PC-3 (cell line): ENCODE measurements at regions not wholly inside any gene's neighbourhood (a gene's known extent, or its start where the extent isn't known, plus 50 kb on each side); places are given as distances from the start of the nearest gene placed in this dataset.

Experiments used
- ATAC-seq: fragments of 200-7000 bp; cut with Tn5 transposase; 2 replicates; pipeline ENCODE4 v1.9.1; 2020; ENCODE audit warnings: mild to moderate bottlenecking, moderate library complexity
- BruUV-seq: library from RNA; stranded (reverse); fragments of 400-500 nt; replicated peaks from 2 replicates; lab custom pipeline; 2021; lab: Mats Ljungman, UMichigan
- CTCF ChIA-PET: fragments of 300-600 bp; sonication (Branson Sonifier 250); formaldehyde crosslinking; loops from one replicate; lab custom pipeline; 2022; ENCODE audit warnings: antibody characterized with exemption; lab: Charles Lee
- POLR2A ChIA-PET: fragments of 300-600 bp; sonication (Branson Sonifier 250); formaldehyde crosslinking; loops from one replicate; lab custom pipeline; 2022; ENCODE audit warnings: antibody characterized with exemption; ENCODE audit not compliant: unreplicated experiment; lab: Charles Lee
- DNase-seq: peaks from one replicate; pipeline ENCODE4 v3.0.0-alpha.2; 2015
- H2AFZ ChIP-seq: fragments of 300-600 bp; sonication (generic); 2 replicates; pipeline ENCODE4 v1.6.0; 2016; ENCODE audit warnings: antibody characterized with exemption, low read length
- H3F3A ChIP-seq: fragments of 300-600 bp; sonication (generic); one replicate; pipeline ENCODE4 v1.6.0; 2017; ENCODE audit warnings: antibody characterized with exemption, low read length, control low read depth, mild to moderate bottlenecking; ENCODE audit not compliant: unreplicated experiment
- H3K27ac ChIP-seq: fragments of 300-600 bp; sonication (generic); 2 replicates; pipeline ENCODE4 v1.5.1; 2016; ENCODE audit warnings: mild to moderate bottlenecking, low read length
- H3K27me3 ChIP-seq: fragments of 300-600 bp; sonication (generic); 2 replicates; pipeline ENCODE4 v1.6.1; 2016; ENCODE audit warnings: low read length, mixed read lengths
- H3K36me3 ChIP-seq: fragments of 300-600 bp; sonication (generic); 2 replicates; pipeline ENCODE4 v1.6.1; 2016; ENCODE audit warnings: low read depth, mixed run types, low read length, mixed read lengths
- H3K4me1 ChIP-seq: fragments of 300-600 bp; sonication (generic); 2 replicates; pipeline ENCODE4 v1.5.1; 2016; ENCODE audit warnings: low read length; ENCODE audit not compliant: insufficient read depth
- H3K4me2 ChIP-seq: fragments of 300-600 bp; sonication (generic); 2 replicates; pipeline ENCODE4 v1.6.0; 2016; ENCODE audit warnings: low read length
- H3K4me3 ChIP-seq: fragments of 300-600 bp; sonication (generic); 2 replicates; pipeline ENCODE4 v1.5.1; 2016; ENCODE audit warnings: mild to moderate bottlenecking, low read length, mixed read lengths
- H3K79me2 ChIP-seq: fragments of 300-600 bp; sonication (generic); 2 replicates; pipeline ENCODE4 v1.6.1; 2017; ENCODE audit warnings: low read length, mixed read lengths
- H3K9ac ChIP-seq: fragments of 300-600 bp; sonication (generic); 2 replicates; pipeline ENCODE4 v1.6.0; 2016; ENCODE audit warnings: mild to moderate bottlenecking, low read length
- H3K9me2 ChIP-seq: fragments of 300-600 bp; sonication (generic); replicated peaks from 2 replicates; pipeline ENCODE4 v1.6.1; 2016; ENCODE audit warnings: mixed run types, low read length, mixed read lengths
- H3K9me3 ChIP-seq: fragments of 300-600 bp; sonication (generic); 2 replicates; pipeline ENCODE4 v1.6.1; 2016; ENCODE audit warnings: low read length, mixed read lengths
- H4K20me1 ChIP-seq: fragments of 300-600 bp; sonication (generic); 2 replicates; pipeline ENCODE4 v1.6.1; 2016; ENCODE audit warnings: low read length, mixed read lengths
- EZH2 ChIP-seq: fragments of 300-600 bp; sonication (generic); IDR thresholded peaks from one replicate; pipeline ENCODE4 v1.6.1; 2017; ENCODE audit warnings: antibody characterized with exemption, mild to moderate bottlenecking, low read length; ENCODE audit not compliant: unreplicated experiment
- EZH2phosphoT487 ChIP-seq: fragments of 300-600 bp; sonication (generic); IDR thresholded peaks from 2 replicates; pipeline ENCODE4 v1.6.1; 2018; ENCODE audit warnings: mild to moderate bottlenecking, antibody characterized with exemption, low read length, borderline replicate concordance
- intact Hi-C: fragments of 100-400 bp; cut with micrococcal nuclease; formaldehyde crosslinking; loops from 2 replicates; pipeline ENCODE4 v1.9.0; 2023
- TF ChIP-seq, protein P1 (sequence below): fragments of 300-600 bp; sonication (generic); conservative IDR thresholded peaks from 2 replicates; pipeline ENCODE4 v1.5.1; 2017; ENCODE audit warnings: antibody characterized with exemption, low read depth, mild to moderate bottlenecking, low read length

GRCh38 chr2:38474715-38475566 is 97.9 kb upstream of the ATL2 start:
- Histone ChIP-seq H3K9ac (no peak overlapping the region), H3K9me3 (no peaks in the 10 kb centered on the region), H3K9me2 (no peaks in the 10 kb centered on the region), H3K4me2 (no peak overlapping the region), H4K20me1 (no peaks in the 10 kb centered on the region), H3K79me2 (no peaks in the 10 kb centered on the region), H3F3A (no peaks in the 10 kb centered on the region), H3K4me1 (no peaks in the 10 kb centered on the region), H3K36me3 (no peaks in the 10 kb centered on the region), H3K4me3 (no peak overlapping the region), H2AFZ (no peak overlapping the region), H3K27me3 (no peaks in the 10 kb centered on the region), H3K27ac (no peak overlapping the region)
- POLR2A ChIA-PET = no interaction called here
- ATAC-seq (no peak), DNase-seq (no peak)
- BruUV-seq = no TSS peak
- intact Hi-C loops = no loop called here
- no peak for TF ChIP-seq EZH2
- TF ChIP-seq, protein P1, sequence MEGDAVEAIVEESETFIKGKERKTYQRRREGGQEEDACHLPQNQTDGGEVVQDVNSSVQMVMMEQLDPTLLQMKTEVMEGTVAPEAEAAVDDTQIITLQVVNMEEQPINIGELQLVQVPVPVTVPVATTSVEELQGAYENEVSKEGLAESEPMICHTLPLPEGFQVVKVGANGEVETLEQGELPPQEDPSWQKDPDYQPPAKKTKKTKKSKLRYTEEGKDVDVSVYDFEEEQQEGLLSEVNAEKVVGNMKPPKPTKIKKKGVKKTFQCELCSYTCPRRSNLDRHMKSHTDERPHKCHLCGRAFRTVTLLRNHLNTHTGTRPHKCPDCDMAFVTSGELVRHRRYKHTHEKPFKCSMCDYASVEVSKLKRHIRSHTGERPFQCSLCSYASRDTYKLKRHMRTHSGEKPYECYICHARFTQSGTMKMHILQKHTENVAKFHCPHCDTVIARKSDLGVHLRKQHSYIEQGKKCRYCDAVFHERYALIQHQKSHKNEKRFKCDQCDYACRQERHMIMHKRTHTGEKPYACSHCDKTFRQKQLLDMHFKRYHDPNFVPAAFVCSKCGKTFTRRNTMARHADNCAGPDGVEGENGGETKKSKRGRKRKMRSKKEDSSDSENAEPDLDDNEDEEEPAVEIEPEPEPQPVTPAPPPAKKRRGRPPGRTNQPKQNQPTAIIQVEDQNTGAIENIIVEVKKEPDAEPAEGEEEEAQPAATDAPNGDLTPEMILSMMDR = no peak
- TF ChIP-seq EZH2phosphoT487 = no peak
- CTCF ChIA-PET = no interaction called here

GRCh38 chr2:38474021-38474456 is 97.0 kb upstream of the ATL2 start:
- no peak overlapping the region for H3K9ac ChIP-seq
- no peak for DNase-seq
- BruUV-seq = no TSS peak
- no peak overlapping the region for H3K4me3 ChIP-seq
- H3K4me1 ChIP-seq = no peaks in the 10 kb centered on the region
- H3F3A ChIP-seq = no peaks in the 10 kb centered on the region
- no peak overlapping the region for H3K4me2 ChIP-seq
- H3K9me2 ChIP-seq = no peaks in the 10 kb centered on the region
- H3K27me3 ChIP-seq = no peaks in the 10 kb centered on the region
- intact Hi-C loops = no loop called here
- no peak for ATAC-seq
- CTCF ChIA-PET = no interaction called here
- POLR2A ChIA-PET = no interaction called here
- H4K20me1 ChIP-seq = no peaks in the 10 kb centered on the region
- H2AFZ ChIP-seq = no peak overlapping the region
- H3K79me2 ChIP-seq = no peaks in the 10 kb centered on the region
- TF ChIP-seq, protein P1 = no peak
- TF ChIP-seq EZH2phosphoT487 (no peak), EZH2 (no peak)
- H3K9me3 ChIP-seq = no peaks in the 10 kb centered on the region
- no peaks in the 10 kb centered on the region for H3K36me3 ChIP-seq
- no peak overlapping the region for H3K27ac ChIP-seq

DNA sequence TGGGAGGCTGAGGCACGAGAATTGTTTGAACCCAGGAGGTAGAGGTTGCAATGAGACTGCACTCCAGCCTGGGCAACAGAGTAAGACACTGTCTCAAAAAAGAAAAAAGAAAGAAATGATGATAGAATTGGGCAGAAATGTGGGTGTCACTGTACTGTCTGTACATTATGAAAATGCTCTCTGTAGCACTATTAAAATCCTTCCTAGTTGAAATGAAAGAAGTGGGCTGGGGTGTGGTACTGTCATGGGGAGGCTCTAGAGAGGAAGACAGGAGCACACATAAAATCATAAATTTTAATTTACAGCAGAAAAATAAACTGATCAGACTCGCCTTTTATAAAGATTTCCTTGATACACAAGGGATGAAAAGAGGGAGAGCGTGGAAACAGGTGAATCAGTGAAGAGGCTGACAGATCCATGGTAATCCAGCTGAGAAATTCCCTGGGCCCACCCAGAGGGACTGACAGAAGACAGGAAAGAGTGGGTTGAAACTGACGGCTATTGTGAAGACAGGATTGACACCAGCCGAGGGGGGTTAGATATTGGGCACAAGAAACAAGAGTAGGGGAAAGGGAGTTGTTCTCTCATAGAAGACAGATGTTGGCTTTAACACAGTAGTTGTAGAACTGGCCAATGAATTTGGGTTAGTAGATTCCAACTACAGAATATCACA is 96.4 kb upstream of the ATL2 start:
- H3K4me1 ChIP-seq = no peaks in the 10 kb centered on the region
- H3K4me3 ChIP-seq = no peak overlapping the region
- TF ChIP-seq, protein P1 = no peak
- no peak for TF ChIP-seq EZH2
- TF ChIP-seq EZH2phosphoT487 = no peak
- no peaks in the 10 kb centered on the region for H3K9me3 ChIP-seq
- no peaks in the 10 kb centered on the region for H3K79me2 ChIP-seq
- no peak for DNase-seq
- ATAC-seq = no peak
- H3K27me3 ChIP-seq = no peaks in the 10 kb centered on the region
- no peak overlapping the region for H3K4me2 ChIP-seq
- H4K20me1 ChIP-seq = no peaks in the 10 kb centered on the region
- POLR2A ChIA-PET = no interaction called here
- H2AFZ ChIP-seq = no peak overlapping the region
- CTCF ChIA-PET = no interaction called here
- H3K9me2 ChIP-seq = no peaks in the 10 kb centered on the region
- no peak overlapping the region for H3K9ac ChIP-seq
- no peak overlapping the region for H3K27ac ChIP-seq
- BruUV-seq = no TSS peak
- H3F3A ChIP-seq = no peaks in the 10 kb centered on the region
- intact Hi-C loops = no loop called here
- H3K36me3 ChIP-seq = no peaks in the 10 kb centered on the region
